ENCODE measurements at regions not wholly inside any gene's neighbourhood (a gene's known extent, or its start where the extent isn't known, plus 50 kb on each side); places are given as distances from the start of the nearest gene placed in this dataset.

GRCh38 chr5:174325431-174325830 lies 279.9 kb downstream of the NSG2 start:
- TF ChIP-seq CTCF (IDR thresholded peaks at IDR 0.05) = no peak
- no peak for ATAC-seq
- DNase-seq = no peak
- 64 to 71% (median 68%) methylated on average over 7 of the region's 7 CpGs for WGBS, 3 donors
- Histone ChIP-seq H3K9me3 (no peaks in the 10 kb centered on the region), H3K4me1 (no peaks in the 10 kb centered on the region), H3K27me3 (ENCODE audit: insufficient read depth in 3 of 3, low read length in 2 of 3) (peaks cover 0 to 30% (median 2%) of the 10 kb centered on the region in 3 donors), H3K4me3 (no peak overlapping the region), H3K27ac (no peak overlapping the region), H3K36me3 (ENCODE audit: insufficient read depth in 1 of 2, low read depth in 1 of 2) (no peaks in the 10 kb centered on the region)
- intact Hi-C loops (cut with DNase I) = loop anchor here in 1 of 2 donors (5.0 to 10.0 kb wide), 3 partner anchors 409 to 1011 kb away; no protein-coding TSS in a partner anchor

- Histone ChIP-seq H3K4me3 (no peak overlapping the region), H3K27ac (no peak overlapping the region), H3K4me1 (no peaks in the 10 kb centered on the region), H3K27me3 (ENCODE audit: insufficient read depth in 3 of 3, low read length in 2 of 3) (peaks cover 0 to 34% (median 2%) of the 10 kb centered on the region in 3 donors), H3K9me3 (no peaks in the 10 kb centered on the region), H3K36me3 (ENCODE audit: insufficient read depth in 1 of 2, low read depth in 1 of 2) (no peaks in the 10 kb centered on the region)
- DNase-seq = no peak
- no peak for ATAC-seq
- WGBS, 3 donors = 41 to 44% (median 44%) methylated on average over 6 of the region's 6 CpGs
- intact Hi-C loops (cut with DNase I) = loop anchor here in 1 of 2 donors (5.0 to 10.0 kb wide), 3 partner anchors 409 to 1011 kb away; no protein-coding TSS in a partner anchor
- no peak for TF ChIP-seq CTCF (IDR thresholded peaks at IDR 0.05)
Measured at GRCh38 chr5:174325961-174326360, 280.5 kb downstream of the NSG2 start.

GRCh38 chr5:174326372-174326771 lies 280.9 kb downstream of the NSG2 start:
- Histone ChIP-seq H3K4me3 (no peak overlapping the region), H3K27me3 (ENCODE audit: insufficient read depth in 3 of 3, low read length in 2 of 3) (peaks cover 0 to 30% (median 2%) of the 10 kb centered on the region in 3 donors), H3K4me1 (no peaks in the 10 kb centered on the region), H3K9me3 (no peaks in the 10 kb centered on the region), H3K27ac (no peak overlapping the region), H3K36me3 (ENCODE audit: insufficient read depth in 1 of 2, low read depth in 1 of 2) (no peaks in the 10 kb centered on the region)
- TF ChIP-seq CTCF (IDR thresholded peaks at IDR 0.05) = no peak
- no peak for ATAC-seq
- WGBS, 3 donors = 52 to 61% (median 53%) methylated on average over 3 of the region's 3 CpGs
- no peak for DNase-seq
- intact Hi-C loops (cut with DNase I) = loop anchor here in 1 of 2 donors (5.0 to 10.0 kb wide), 3 partner anchors 408 to 1012 kb away; no protein-coding TSS in a partner anchor

- H3K4me1 ChIP-seq = no peaks in the 10 kb centered on the region
- 27 to 31% (median 31%) methylated on average over 10 of the region's 10 CpGs for WGBS, 3 donors
- H3K27ac ChIP-seq = no peak overlapping the region
- ATAC-seq = peak; percentile 64 to 86 (median 81)
- TF ChIP-seq CTCF (IDR thresholded peaks at IDR 0.05) = peak; percentile 65
- intact Hi-C loops (cut with DNase I) = loop anchor here in 1 of 2 donors (5.0 to 10.0 kb wide), 3 partner anchors 407 to 1013 kb away; no protein-coding TSS in a partner anchor
- H3K9me3 ChIP-seq = no peaks in the 10 kb centered on the region
- DNase-seq = peak; percentile 61 to 75
- no peak overlapping the region for H3K4me3 ChIP-seq
- H3K36me3 ChIP-seq (ENCODE audit: insufficient read depth in 1 of 2, low read depth in 1 of 2) = no peaks in the 10 kb centered on the region
- H3K27me3 ChIP-seq (ENCODE audit: insufficient read depth in 3 of 3, low read length in 2 of 3) = peaks cover 0 to 28% (median 2%) of the 10 kb centered on the region in 3 donors
Measured at GRCh38 chr5:174327317-174327864, 281.9 kb downstream of the NSG2 start.

All from psoas muscle (tissue), 7 donors.